Stimulated activated CD8-positive, alpha-beta memory T cell treated with anti-CD3 and anti-CD28 coated beads, Interleukin-15, amount 100 ng/mL, for 48 hours (primary cell): ENCODE measurements at regions not wholly inside any gene's neighbourhood (a gene's known extent, or its start where the extent isn't known, plus 50 kb on each side); places are given as distances from the start of the nearest gene placed in this dataset.

Experiments used
- DNase-seq, 2 donors: peaks; one replicate each; pipeline ENCODE4 v3.0.0-alpha.2; 2020; ENCODE audit warnings: low read depth in 2 of 2

- no peak for DNase-seq
Observed at GRCh38 chr11:112748713-112749543, 212.3 kb upstream of the NCAM1 start.

- no peak for DNase-seq
Observed at GRCh38 chr11:112751329-112751728, 209.9 kb upstream of the NCAM1 start.

DNA sequence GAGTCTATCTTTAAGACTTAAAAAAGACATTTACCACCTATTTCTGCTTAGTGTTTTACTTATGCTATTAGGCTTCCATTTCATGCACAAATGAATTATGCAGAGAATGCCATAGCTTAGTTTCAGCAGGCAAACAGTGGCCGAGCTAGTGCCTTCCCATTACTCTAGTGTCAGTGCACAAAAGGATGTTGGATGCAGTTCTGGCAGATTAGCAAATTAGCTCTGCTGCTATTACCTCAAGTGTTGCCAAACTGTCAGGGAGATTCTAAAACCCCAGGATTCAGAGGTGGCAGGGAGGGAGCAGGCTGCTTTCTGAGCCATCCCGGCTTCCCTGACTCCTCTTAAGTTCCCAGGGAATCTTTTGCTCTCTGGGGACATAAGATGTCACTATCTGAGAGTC lies 209.4 kb upstream of the NCAM1 start:
- no peak for DNase-seq

- DNase-seq: no peak
Observed at GRCh38 chr11:112752563-112752962, 208.7 kb upstream of the NCAM1 start.

DNA sequence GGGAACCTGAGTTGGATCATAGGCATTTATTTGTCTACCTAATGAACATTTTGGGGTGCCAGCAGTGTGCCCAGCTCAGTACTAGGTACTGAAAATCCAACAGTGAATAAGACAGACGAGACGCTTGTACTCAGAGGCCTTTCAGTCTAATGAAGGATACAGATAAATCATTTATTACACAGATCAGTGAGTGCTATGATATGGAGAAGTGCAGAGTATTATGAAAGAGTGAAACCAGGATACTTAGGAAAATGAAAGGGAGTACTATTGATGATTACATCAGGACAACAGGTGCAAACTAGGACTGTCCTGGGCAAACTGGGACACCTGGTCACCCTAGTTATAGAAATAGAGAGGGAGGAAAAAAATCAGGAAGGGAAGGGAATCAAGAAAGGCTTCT lies 207.5 kb upstream of the NCAM1 start:
- DNase-seq: no peak

DNA sequence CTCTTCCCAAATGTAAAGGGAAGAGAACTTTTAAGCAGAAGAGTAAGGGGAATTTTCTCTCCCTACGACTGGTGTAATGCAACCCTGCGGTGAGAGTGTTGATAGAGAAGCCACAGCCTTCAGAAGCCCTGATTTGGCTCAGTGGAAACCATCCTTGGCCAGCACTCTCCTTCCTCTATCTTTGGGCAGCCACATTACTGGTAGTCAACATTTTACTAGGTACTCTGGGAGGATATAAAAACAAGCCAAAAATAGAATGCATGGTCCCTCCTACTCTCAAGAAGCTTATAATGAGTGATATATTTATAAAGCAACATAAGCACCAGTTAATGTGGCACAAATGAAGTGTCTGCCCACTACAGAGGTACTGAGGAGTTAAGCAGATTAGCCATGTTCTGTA lies 201.8 kb upstream of the NCAM1 start:
- DNase-seq: no peak

DNA sequence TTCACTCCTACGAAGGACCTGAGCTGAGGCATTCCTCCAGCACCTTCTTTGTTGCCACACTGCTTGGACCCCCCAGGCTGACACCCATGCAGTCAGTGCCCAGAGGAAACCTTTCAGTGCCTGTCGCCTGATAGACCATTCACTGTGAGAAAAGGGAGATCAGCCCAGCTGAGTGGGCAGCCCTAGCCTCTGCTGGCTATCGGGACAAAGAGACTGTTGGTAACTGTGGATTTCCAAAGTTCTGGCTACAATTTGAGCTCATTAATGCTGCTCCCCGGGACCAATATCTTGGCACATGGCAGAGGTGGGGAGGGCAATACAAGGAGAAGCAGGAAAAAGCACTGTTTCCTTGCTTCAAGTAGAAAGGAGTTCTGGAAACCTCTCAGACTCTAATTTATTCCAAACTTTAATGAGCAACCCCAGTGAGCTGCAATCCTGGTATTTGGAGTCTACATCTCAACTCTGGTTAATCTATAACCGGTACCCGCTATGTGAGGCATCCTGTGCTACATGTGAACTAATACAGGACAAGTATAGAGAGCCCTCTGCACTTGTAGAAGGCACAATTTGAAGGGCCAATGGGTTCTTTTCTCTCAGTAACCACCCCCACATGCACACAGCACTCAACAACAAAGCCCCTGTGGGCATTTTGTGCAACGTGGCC lies 200.7 kb upstream of the NCAM1 start:
- no peak for DNase-seq

- no peak for DNase-seq
Observed at GRCh38 chr11:112761911-112762706, 199.1 kb upstream of the NCAM1 start.

DNA sequence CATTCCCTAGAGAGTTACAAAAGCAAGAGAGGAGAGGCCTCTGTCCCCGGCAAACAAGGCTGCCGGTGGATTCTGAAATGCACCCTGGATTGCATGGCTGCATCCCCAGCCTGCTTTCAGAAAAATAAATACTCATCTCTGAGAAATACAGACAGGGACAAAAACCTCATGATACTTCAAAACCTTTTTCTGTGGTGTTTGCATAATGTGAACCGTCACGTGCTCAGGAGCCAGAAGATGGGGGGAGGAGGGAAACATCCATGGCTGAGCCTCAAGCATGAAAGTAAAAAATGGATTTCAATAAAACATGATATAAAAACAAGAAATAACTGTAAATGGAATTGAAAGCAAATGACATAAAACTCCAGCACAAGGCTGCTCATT lies 198.5 kb upstream of the NCAM1 start:
- no peak for DNase-seq

- no peak for DNase-seq
Observed at GRCh38 chr11:112765337-112765736, 195.9 kb upstream of the NCAM1 start.

GRCh38 chr11:112769170-112769569 lies 192.1 kb upstream of the NCAM1 start:
- no peak for DNase-seq

DNA sequence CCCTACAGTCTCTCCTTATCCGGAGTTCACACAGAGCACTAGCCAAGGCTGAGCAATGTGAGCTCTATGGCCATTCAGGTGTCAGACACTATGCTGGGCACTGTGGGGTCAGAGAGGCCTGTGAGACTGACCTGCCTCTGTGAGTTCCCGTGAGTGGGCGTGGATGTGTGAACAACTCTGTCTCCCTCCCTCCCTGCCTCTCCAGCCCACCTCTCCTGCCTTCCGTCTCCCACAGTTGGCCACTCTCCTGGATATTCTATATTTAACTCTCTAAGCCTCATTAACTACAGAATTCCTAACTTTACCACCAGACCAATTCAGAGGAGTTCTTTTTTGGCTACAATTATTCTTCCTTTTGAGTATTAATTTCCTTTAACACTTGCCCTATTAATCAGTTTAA lies 191.6 kb upstream of the NCAM1 start:
- no peak for DNase-seq

DNA sequence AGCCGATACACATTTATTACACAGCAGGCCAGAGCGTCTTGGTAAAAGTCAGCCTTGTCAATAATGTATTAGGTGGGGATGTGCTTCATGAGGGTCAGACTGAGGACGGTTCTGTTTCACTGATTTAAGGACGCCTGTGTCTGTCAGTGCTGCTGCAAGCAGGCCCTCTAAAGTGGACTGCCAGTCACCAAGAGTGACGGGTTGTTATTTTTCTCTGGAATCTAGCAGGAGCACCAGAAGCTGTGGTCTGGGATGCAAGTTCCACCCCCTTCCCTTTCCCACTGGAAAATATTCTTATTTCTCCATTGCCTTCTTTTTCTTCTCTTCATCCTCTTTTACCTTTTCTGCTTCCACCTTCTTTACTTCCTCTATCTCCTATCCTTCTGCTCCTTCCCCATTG lies 191.2 kb upstream of the NCAM1 start:
- no peak for DNase-seq

- DNase-seq: no peak
Observed at GRCh38 chr11:112770487-112770886, 190.7 kb upstream of the NCAM1 start.

GRCh38 chr11:112771851-112772250 lies 189.4 kb upstream of the NCAM1 start:
- DNase-seq: no peak

DNA sequence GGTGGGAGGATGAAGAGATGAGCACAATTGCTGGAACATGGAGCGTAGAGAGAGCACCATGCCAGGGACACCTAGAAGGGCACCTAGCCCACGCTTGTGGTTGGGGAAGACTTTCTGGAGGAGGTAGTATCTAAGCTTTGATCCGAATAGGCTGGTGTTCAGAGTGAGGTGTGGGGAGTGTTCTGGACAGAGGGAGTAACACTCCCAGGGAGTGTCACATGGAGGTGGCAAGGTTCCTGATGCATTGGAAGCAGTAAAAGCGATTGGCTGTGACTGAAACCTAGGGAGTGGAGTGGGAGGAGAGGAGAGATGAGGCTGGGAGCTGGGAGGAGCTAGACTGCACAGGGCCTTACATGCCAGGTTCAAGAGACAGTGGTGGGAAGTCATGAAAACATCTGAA lies 188.0 kb upstream of the NCAM1 start:
- no peak for DNase-seq

DNA sequence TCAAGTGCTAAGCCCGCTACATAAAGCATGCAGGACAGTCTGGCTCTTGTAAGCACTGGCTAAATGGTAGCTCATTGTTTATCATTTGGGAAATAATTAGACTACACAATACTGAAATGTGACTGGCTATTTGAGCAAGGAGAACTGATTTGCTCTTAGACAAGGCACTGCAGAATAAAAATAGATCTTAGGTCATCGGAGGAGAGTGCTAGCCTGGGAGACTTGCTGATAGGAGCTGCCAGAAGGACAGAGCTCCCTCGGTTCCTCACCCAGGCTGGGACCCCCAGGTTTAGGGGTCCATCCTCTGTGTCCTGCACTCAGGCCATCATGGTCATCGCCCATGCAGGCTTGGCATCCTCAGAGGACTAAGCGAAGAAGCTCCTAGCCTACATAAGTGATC lies 184.4 kb upstream of the NCAM1 start:
- DNase-seq: no peak

GRCh38 chr11:112777283-112777751 lies 183.9 kb upstream of the NCAM1 start:
- DNase-seq: no peak

DNA sequence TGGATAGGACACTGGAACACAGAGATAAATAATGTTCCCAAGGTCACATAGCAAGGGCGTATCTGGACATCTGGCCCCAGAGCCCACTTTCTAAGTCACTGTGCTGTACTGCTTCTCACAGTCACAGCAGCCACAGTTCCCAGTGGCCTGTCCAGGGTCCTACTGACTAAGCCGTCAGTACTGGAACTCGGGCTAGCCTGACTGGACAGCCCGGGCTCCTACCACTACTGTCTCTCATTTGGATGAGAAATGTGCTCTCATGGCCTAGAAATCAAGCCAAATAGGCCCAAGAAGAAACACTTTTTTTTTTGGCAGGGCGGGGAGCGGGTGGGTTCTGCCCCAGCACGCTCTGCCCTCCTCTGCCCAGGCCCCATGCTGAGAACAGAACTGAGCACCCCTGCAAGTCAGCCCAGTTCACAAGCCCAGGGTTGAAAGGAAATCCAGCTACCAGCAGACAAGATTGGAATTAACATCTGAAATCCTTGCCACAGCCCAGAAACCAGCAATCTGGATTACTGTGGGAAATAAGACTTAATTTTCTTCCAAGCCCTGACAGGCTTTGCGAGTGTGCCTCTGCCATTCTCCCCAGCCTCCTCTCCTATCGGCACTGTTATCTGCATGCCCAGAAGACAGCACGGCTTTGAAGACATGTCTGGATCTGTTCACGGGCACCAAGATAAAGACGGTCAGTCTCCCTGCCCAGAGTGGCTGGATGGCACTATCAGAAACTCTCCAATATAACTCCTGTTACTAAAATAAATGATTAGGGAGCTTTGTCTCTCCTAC lies 182.9 kb upstream of the NCAM1 start:
- no peak for DNase-seq

DNA sequence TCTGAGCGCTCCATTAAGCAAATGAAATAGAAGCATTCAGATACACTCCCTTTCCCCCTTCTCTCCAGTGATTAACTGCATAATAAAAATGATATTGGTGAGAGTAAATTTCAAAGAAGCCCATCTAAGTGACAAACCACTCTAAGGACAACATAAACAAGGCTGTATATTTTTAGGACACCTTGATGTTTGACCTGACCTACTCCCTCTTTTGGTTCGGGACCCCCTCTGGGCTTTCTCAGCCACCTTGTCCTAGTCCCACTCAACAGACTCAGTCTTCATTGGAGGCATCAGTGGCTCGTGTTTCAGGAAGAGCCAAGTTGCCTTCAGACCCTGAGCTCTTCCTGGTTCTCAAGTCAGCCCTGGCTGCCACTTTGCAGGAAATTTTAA lies 182.3 kb upstream of the NCAM1 start:
- DNase-seq: no peak

DNA sequence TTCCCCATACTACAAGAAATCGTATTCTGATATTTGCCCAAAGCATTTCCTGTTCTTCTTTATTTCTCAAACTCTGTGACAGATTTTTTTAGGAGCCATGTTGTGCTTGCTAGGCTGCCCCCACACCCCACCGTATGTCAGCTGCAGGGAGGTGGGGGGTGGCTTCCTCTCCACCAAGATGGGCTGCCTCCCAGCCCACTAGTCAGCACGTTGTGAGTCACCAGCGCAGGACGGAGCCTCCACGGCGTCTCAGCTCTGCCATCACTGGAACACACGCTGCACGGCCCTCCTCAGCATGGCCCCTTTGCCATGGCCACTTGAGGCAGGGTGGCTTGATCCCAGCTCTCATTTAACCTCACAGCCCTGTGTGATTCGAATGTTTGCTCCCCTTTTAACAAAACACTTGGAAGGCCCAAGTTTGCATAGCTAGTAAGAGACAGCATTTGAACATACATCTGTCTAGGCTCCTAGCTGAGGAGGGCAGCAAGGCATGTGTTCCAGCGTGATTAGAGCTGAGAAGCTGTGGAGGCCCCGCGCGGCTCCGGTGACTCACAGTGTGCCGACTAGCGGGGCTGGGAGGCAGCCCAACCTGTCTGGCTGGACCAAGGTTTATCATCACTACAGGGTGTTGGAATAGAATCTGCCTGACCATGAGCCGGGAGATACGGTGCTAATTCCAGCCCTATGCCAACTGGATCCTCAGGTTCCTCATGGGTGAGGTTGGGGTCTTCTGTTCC lies 180.7 kb upstream of the NCAM1 start:
- no peak for DNase-seq
